GM23248 (cell line): ENCODE measurements at regions not wholly inside any gene's neighbourhood (a gene's known extent, or its start where the extent isn't known, plus 50 kb on each side); places are given as distances from the start of the nearest gene placed in this dataset.
A peak's percentile ranks its signal among the peaks of the same experiment; 100 is the strongest.

Experiments used
- DNase-seq: peaks from one replicate; pipeline ENCODE4 v3.0.0-alpha.2; 2015
- H2AFZ ChIP-seq: fragments of 200-600 bp; sonication (generic); 2 replicates; pipeline ENCODE4 v1.6.1; 2016; ENCODE audit warnings: antibody characterized with exemption
- H3F3A ChIP-seq: fragments of 200-600 bp; sonication (generic); 2 replicates; pipeline ENCODE4 v1.6.1; 2016; ENCODE audit warnings: mild to moderate bottlenecking, antibody characterized with exemption, mixed run types; ENCODE audit not compliant: insufficient read depth
- H3K27ac ChIP-seq: fragments of 200-600 bp; sonication (generic); 2 replicates; pipeline ENCODE4 v1.5.1; 2016; ENCODE audit warnings: mild to moderate bottlenecking
- H3K27me3 ChIP-seq: fragments of 200-600 bp; sonication (generic); replicated peaks from 2 replicates; pipeline ENCODE4 v1.6.1; 2016; ENCODE audit warnings: mild to moderate bottlenecking; ENCODE audit not compliant: insufficient read depth
- H3K36me3 ChIP-seq: fragments of 200-600 bp; sonication (generic); 2 replicates; pipeline ENCODE4 v1.6.1; 2016; ENCODE audit warnings: low read depth, mild to moderate bottlenecking
- H3K4me1 ChIP-seq: fragments of 200-600 bp; sonication (generic); 2 replicates; pipeline ENCODE4 v1.6.1; 2016; ENCODE audit warnings: mild to moderate bottlenecking; ENCODE audit not compliant: insufficient read depth
- H3K4me2 ChIP-seq: fragments of 200-600 bp; sonication (generic); one replicate; pipeline ENCODE4 v1.6.1; 2016; ENCODE audit warnings: mild to moderate bottlenecking; ENCODE audit not compliant: unreplicated experiment
- H3K4me3 ChIP-seq: fragments of 200-600 bp; sonication (generic); 2 replicates; pipeline ENCODE4 v1.5.1; 2016; ENCODE audit warnings: mild to moderate bottlenecking
- H3K79me2 ChIP-seq: fragments of 200-600 bp; sonication (generic); 2 replicates; pipeline ENCODE4 v1.6.1; 2016; ENCODE audit warnings: mild to moderate bottlenecking; ENCODE audit not compliant: insufficient read depth
- H3K9ac ChIP-seq: fragments of 200-600 bp; sonication (generic); 2 replicates; pipeline ENCODE4 v1.6.1; 2016; ENCODE audit warnings: mild to moderate bottlenecking
- H3K9me2 ChIP-seq: fragments of 200-600 bp; sonication (generic); 2 replicates; pipeline ENCODE4 v1.6.1; 2016; ENCODE audit warnings: mixed run types, mild to moderate bottlenecking, moderate library complexity; ENCODE audit not compliant: insufficient read depth
- H3K9me3 ChIP-seq: fragments of 200-600 bp; sonication (generic); one replicate; pipeline ENCODE4 v1.6.1; 2017; ENCODE audit warnings: low read depth
- H4K20me1 ChIP-seq: fragments of 200-600 bp; sonication (generic); 2 replicates; pipeline ENCODE4 v1.6.0; 2016; ENCODE audit not compliant: insufficient read depth
- EZH2 ChIP-seq: fragments of 200-600 bp; sonication (generic); IDR thresholded peaks from 2 replicates; pipeline ENCODE4 v1.6.1; 2018; ENCODE audit warnings: antibody characterized with exemption, mild to moderate bottlenecking; ENCODE audit not compliant: insufficient read depth, poor library complexity, severe bottlenecking
- EZH2phosphoT487 ChIP-seq: fragments of 200-600 bp; sonication (generic); IDR thresholded peaks from 2 replicates; pipeline ENCODE4 v1.6.1; 2018; ENCODE audit warnings: antibody characterized with exemption, moderate library complexity, mild to moderate bottlenecking, low read depth; ENCODE audit not compliant: insufficient read depth
- WGBS, 2 experiments: methylation state at CpG; one replicate each; pipeline ENCODE4 v1.1.6; 2015 to 2017; ENCODE audit warnings: low lambda C conversion rate in 2 of 2, low coverage in 1 of 2; ENCODE audit errors: missing lambda C conversion rate in 2 of 2; 5-methylcytosine and 5-hydroxymethylcytosine counted together
- in situ Hi-C: fragments of 300-500 bp; cut with MboI; formaldehyde crosslinking; loops from 2 replicates; pipeline ENCODE4 v1.15.0; 2020

DNA sequence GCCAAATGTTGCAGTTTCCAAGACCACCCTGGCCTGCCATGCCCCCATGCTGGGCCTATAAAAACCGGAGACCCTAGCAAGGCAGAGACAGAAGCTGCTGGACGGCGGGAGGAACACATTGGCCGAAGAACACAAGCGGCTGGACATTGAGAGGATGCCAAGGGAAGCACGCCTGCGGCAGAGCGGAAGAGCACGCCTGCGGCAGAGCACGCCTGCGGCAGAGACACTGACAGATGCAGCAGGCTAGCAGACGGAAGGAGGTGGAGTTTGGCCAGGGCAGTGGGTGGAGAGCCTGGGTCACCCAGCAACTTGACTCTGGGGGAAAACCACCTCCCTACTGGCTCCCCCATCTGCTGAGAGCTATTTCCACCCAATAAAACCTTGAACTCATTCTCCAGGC is 322.3 kb upstream of the TBL1XR1 start:
- H4K20me1 ChIP-seq, result no peaks in the 10 kb centered on the region
- no peaks in the 10 kb centered on the region for H3K79me2 ChIP-seq
- H3K4me3 ChIP-seq, result no peak overlapping the region
- H3K4me2 ChIP-seq, result no peak overlapping the region
- no peak for DNase-seq
- H3K9ac ChIP-seq, result no peak overlapping the region
- H3K36me3 ChIP-seq, result no peaks in the 10 kb centered on the region
- H3K27me3 ChIP-seq, result no peaks in the 10 kb centered on the region
- H3K9me3 ChIP-seq, result no peaks in the 10 kb centered on the region
- H3K4me1 ChIP-seq, result peaks cover 18% of the 10 kb centered on the region
- H2AFZ ChIP-seq, result no peak overlapping the region
- H3K27ac ChIP-seq, result no peak overlapping the region
- TF ChIP-seq EZH2 (no peak), EZH2phosphoT487 (no peak)
- H3K9me2 ChIP-seq, result no peaks in the 10 kb centered on the region
- H3F3A ChIP-seq, result no peaks in the 10 kb centered on the region
- 93 to 94% methylated on average over 13 of the region's 13 CpGs for WGBS, 2 experiments
- in situ Hi-C loops, result no loop called here

GRCh38 chr3:177521305-177521704 is 324.0 kb upstream of the TBL1XR1 start:
- in situ Hi-C loops, result no loop called here
- H4K20me1 ChIP-seq, result no peaks in the 10 kb centered on the region
- no peaks in the 10 kb centered on the region for H3K36me3 ChIP-seq
- no peaks in the 10 kb centered on the region for H3F3A ChIP-seq
- H3K4me3 ChIP-seq, result no peak overlapping the region
- peaks cover 20% of the 10 kb centered on the region for H3K4me1 ChIP-seq
- no peak overlapping the region for H3K9ac ChIP-seq
- H3K9me2 ChIP-seq, result no peaks in the 10 kb centered on the region
- no peak overlapping the region for H3K4me2 ChIP-seq
- H2AFZ ChIP-seq, result no peak overlapping the region
- no peak for DNase-seq
- WGBS, 2 experiments, result 97 to 98% methylated on average over 8 of the region's 8 CpGs
- H3K79me2 ChIP-seq, result no peaks in the 10 kb centered on the region
- H3K27ac ChIP-seq, result no peak overlapping the region
- H3K9me3 ChIP-seq, result no peaks in the 10 kb centered on the region
- H3K27me3 ChIP-seq, result no peaks in the 10 kb centered on the region
- TF ChIP-seq EZH2 (no peak), EZH2phosphoT487 (no peak)

DNA sequence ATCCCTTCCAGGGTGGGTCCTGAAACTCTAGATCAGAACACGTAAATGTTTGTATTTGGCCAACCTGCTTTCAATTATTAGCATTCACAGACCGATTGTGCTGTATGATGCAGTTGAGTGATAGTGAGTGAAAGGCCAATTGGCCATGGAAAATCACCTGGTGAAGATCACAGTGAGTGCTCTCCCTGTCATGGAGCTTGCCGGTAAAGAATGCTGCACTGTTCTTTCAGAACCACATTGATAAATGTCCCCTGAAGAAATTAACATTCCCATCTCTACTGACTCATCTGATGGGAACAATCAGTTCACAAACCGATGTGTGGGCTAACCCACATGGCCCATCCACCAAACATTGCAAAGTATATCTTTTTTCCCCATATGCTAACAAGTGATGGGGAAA is 324.8 kb upstream of the TBL1XR1 start:
- Histone ChIP-seq H3K4me1 (peaks cover 16% of the 10 kb centered on the region), H3F3A (no peaks in the 10 kb centered on the region), H3K27me3 (no peaks in the 10 kb centered on the region), H3K9ac (no peak overlapping the region), H3K4me3 (no peak overlapping the region), H3K4me2 (no peak overlapping the region), H3K36me3 (no peaks in the 10 kb centered on the region), H3K79me2 (no peaks in the 10 kb centered on the region), H3K27ac (no peak overlapping the region), H3K9me2 (no peaks in the 10 kb centered on the region), H4K20me1 (no peaks in the 10 kb centered on the region), H2AFZ (no peak overlapping the region), H3K9me3 (no peaks in the 10 kb centered on the region)
- 71 to 73% methylated on average over 4 of the region's 4 CpGs for WGBS, 2 experiments
- no peak for TF ChIP-seq EZH2phosphoT487
- no peak for TF ChIP-seq EZH2
- DNase-seq, result no peak
- in situ Hi-C loops, result no loop called here

GRCh38 chr3:177523067-177523675 is 325.9 kb upstream of the TBL1XR1 start:
- H3K4me3 ChIP-seq, result no peak overlapping the region
- H3K9ac ChIP-seq, result no peak overlapping the region
- no peaks in the 10 kb centered on the region for H3K27me3 ChIP-seq
- H3K4me1 ChIP-seq, result peaks cover 19% of the 10 kb centered on the region
- DNase-seq, result peak; percentile 47
- no peaks in the 10 kb centered on the region for H4K20me1 ChIP-seq
- H3K36me3 ChIP-seq, result no peaks in the 10 kb centered on the region
- no peaks in the 10 kb centered on the region for H3K79me2 ChIP-seq
- no peaks in the 10 kb centered on the region for H3K9me3 ChIP-seq
- H3K27ac ChIP-seq, result no peak overlapping the region
- 46 to 52% methylated on average over 3 of the region's 3 CpGs for WGBS, 2 experiments
- TF ChIP-seq EZH2phosphoT487, result no peak
- no peak for TF ChIP-seq EZH2
- no peak overlapping the region for H3K4me2 ChIP-seq
- no peak overlapping the region for H2AFZ ChIP-seq
- H3F3A ChIP-seq, result no peaks in the 10 kb centered on the region
- no peaks in the 10 kb centered on the region for H3K9me2 ChIP-seq
- in situ Hi-C loops, result no loop called here
